ENCODE measurements at regions not wholly inside any gene's neighbourhood (a gene's known extent, or its start where the extent isn't known, plus 50 kb on each side); places are given as distances from the start of the nearest gene placed in this dataset.

- TF ChIP-seq MYC (IDR thresholded peaks at IDR 0.05; ENCODE audit: low read depth, low read length) (no peak), CTCF (IDR thresholded peaks at IDR 0.05; ENCODE audit: low read depth, low read length) (no peak), POLR2A (IDR thresholded peaks at IDR 0.05; ENCODE audit: extremely low read depth, insufficient read length) (no peak), MAX (IDR thresholded peaks at IDR 0.05; ENCODE audit: low read depth, low read length) (no peak)
- no peak overlapping the region for H3K4me3 ChIP-seq (ENCODE audit: low read depth, low read length)
- no peak for DNase-seq (ENCODE audit: low read depth)
These were observed 268.8 kb upstream of the WWC1 start for GRCh38 chr5:168022446-168023169.

- H3K4me3 ChIP-seq (ENCODE audit: low read depth, low read length) = no peak overlapping the region
- TF ChIP-seq MYC (IDR thresholded peaks at IDR 0.05; ENCODE audit: low read depth, low read length) = no peak
- TF ChIP-seq CTCF (IDR thresholded peaks at IDR 0.05; ENCODE audit: low read depth, low read length) = no peak
- no peak for TF ChIP-seq MAX (IDR thresholded peaks at IDR 0.05; ENCODE audit: low read depth, low read length)
- TF ChIP-seq POLR2A (IDR thresholded peaks at IDR 0.05; ENCODE audit: extremely low read depth, insufficient read length) = no peak
- no peak for DNase-seq (ENCODE audit: low read depth)
These were observed 268.3 kb upstream of the WWC1 start for GRCh38 chr5:168023191-168023590.

- TF ChIP-seq MAX (IDR thresholded peaks at IDR 0.05; ENCODE audit: low read depth, low read length) (no peak), CTCF (IDR thresholded peaks at IDR 0.05; ENCODE audit: low read depth, low read length) (no peak), POLR2A (IDR thresholded peaks at IDR 0.05; ENCODE audit: extremely low read depth, insufficient read length) (no peak), MYC (IDR thresholded peaks at IDR 0.05; ENCODE audit: low read depth, low read length) (no peak)
- DNase-seq (ENCODE audit: low read depth) = no peak
- no peak overlapping the region for H3K4me3 ChIP-seq (ENCODE audit: low read depth, low read length)
These were observed 267.1 kb upstream of the WWC1 start for GRCh38 chr5:168024306-168024705.

- no peak for DNase-seq (ENCODE audit: low read depth)
- TF ChIP-seq POLR2A (IDR thresholded peaks at IDR 0.05; ENCODE audit: extremely low read depth, insufficient read length) (no peak), MYC (IDR thresholded peaks at IDR 0.05; ENCODE audit: low read depth, low read length) (no peak), CTCF (IDR thresholded peaks at IDR 0.05; ENCODE audit: low read depth, low read length) (no peak)
- no peak overlapping the region for H3K4me3 ChIP-seq (ENCODE audit: low read depth, low read length)
These were observed 264.4 kb upstream of the WWC1 start for GRCh38 chr5:168027007-168027406.

GRCh38 chr5:168030912-168031311, 260.5 kb upstream of the WWC1 start:
- TF ChIP-seq MYC (IDR thresholded peaks at IDR 0.05; ENCODE audit: low read depth, low read length) (no peak), MAX (IDR thresholded peaks at IDR 0.05; ENCODE audit: low read depth, low read length) (no peak), CTCF (IDR thresholded peaks at IDR 0.05; ENCODE audit: low read depth, low read length) (no peak), POLR2A (IDR thresholded peaks at IDR 0.05; ENCODE audit: extremely low read depth, insufficient read length) (no peak)
- H3K4me3 ChIP-seq (ENCODE audit: low read depth, low read length) = no peak overlapping the region
- no peak for DNase-seq (ENCODE audit: low read depth)

All from NB4 (cell line).